H9 (cell line): ENCODE measurements at regions not wholly inside any gene's neighbourhood (a gene's known extent, or its start where the extent isn't known, plus 50 kb on each side); places are given as distances from the start of the nearest gene placed in this dataset.
A peak's percentile ranks its signal among the peaks of the same experiment; 100 is the strongest.

Experiments used
- DNase-seq: peaks from one replicate; pipeline ENCODE4 v3.0.0-alpha.2; 2017
- H2AFZ ChIP-seq: one replicate; pipeline ENCODE4 v1.6.1; 2013; ENCODE audit warnings: mild to moderate bottlenecking, low read length, control low read depth, moderate library complexity
- H2AK5ac ChIP-seq: 2 replicates; pipeline ENCODE4 v1.6.1; 2013; ENCODE audit warnings: low read length, control low read depth, mixed read lengths; ENCODE audit not compliant: insufficient read length
- H2BK120ac ChIP-seq: one replicate; pipeline ENCODE4 v1.6.1; 2013; ENCODE audit warnings: low read depth, mild to moderate bottlenecking, low read length, control low read depth, inconsistent platforms; ENCODE audit not compliant: poor library complexity, severe bottlenecking
- H2BK12ac ChIP-seq: 2 replicates; pipeline ENCODE4 v1.6.1; 2013; ENCODE audit warnings: low read length, control low read depth, mixed read lengths, low read depth; ENCODE audit not compliant: insufficient read length
- H2BK15ac ChIP-seq: 2 replicates; pipeline ENCODE4 v1.6.1; 2013; ENCODE audit warnings: low read depth, low read length, control low read depth
- H2BK20ac ChIP-seq: one replicate; pipeline ENCODE4 v1.6.1; 2013; ENCODE audit warnings: low read depth, mild to moderate bottlenecking, low read length, control low read depth, inconsistent platforms; ENCODE audit not compliant: poor library complexity, severe bottlenecking
- H2BK5ac ChIP-seq: 2 replicates; pipeline ENCODE4 v1.6.1; 2013; ENCODE audit warnings: low read length, control low read depth, mixed read lengths; ENCODE audit not compliant: insufficient read length
- H3K14ac ChIP-seq: 2 replicates; pipeline ENCODE4 v1.6.1; 2013; ENCODE audit warnings: low read length, control low read depth; ENCODE audit not compliant: insufficient read depth
- H3K18ac ChIP-seq: 2 replicates; pipeline ENCODE4 v1.6.1; 2013; ENCODE audit warnings: low read depth, mild to moderate bottlenecking, mixed read lengths, low read length, control low read depth; ENCODE audit not compliant: insufficient read length
- H3K23ac ChIP-seq: 2 replicates; pipeline ENCODE4 v1.6.1; 2013; ENCODE audit warnings: low read length, control low read depth, mixed read lengths, low read depth; ENCODE audit not compliant: insufficient read length
- H3K23me2 ChIP-seq: 2 replicates; pipeline ENCODE4 v1.6.1; 2013; ENCODE audit warnings: low read depth, mild to moderate bottlenecking, mixed read lengths, low read length, control low read depth; ENCODE audit not compliant: insufficient read length, poor library complexity, severe bottlenecking
- H3K27ac ChIP-seq: 2 replicates; pipeline ENCODE4 v1.5.1; 2013; ENCODE audit warnings: low read length, control low read depth, mixed read lengths, low read depth; ENCODE audit not compliant: insufficient read length
- H3K27me3 ChIP-seq: 2 replicates; pipeline ENCODE4 v1.6.1; 2013; ENCODE audit warnings: low read length, control low read depth, inconsistent platforms; ENCODE audit not compliant: insufficient read depth
- H3K4ac ChIP-seq: 2 replicates; pipeline ENCODE4 v1.6.1; 2013; ENCODE audit warnings: low read depth, mild to moderate bottlenecking, control low read depth, inconsistent platforms, low read length, moderate library complexity
- H3K4me1 ChIP-seq: 2 replicates; pipeline ENCODE4 v1.6.1; 2013; ENCODE audit warnings: low read length, control low read depth, inconsistent platforms; ENCODE audit not compliant: insufficient read depth
- H3K4me2 ChIP-seq: 2 replicates; pipeline ENCODE4 v1.6.1; 2013; ENCODE audit warnings: low read length, control low read depth, mixed read lengths; ENCODE audit not compliant: insufficient read length, insufficient read depth
- H3K56ac ChIP-seq: 2 replicates; pipeline ENCODE4 v1.6.1; 2013; ENCODE audit warnings: low read depth, mild to moderate bottlenecking, mixed read lengths, low read length, control low read depth; ENCODE audit not compliant: insufficient read length
- H3K79me1 ChIP-seq: 2 replicates; pipeline ENCODE4 v1.6.1; 2013; ENCODE audit warnings: low read depth, mild to moderate bottlenecking, moderate library complexity, low read length, control low read depth, inconsistent platforms; ENCODE audit not compliant: insufficient read depth, poor library complexity, severe bottlenecking
- H3K79me2 ChIP-seq: 2 replicates; pipeline ENCODE4 v1.6.1; 2013; ENCODE audit warnings: low read length, control low read depth, inconsistent platforms; ENCODE audit not compliant: insufficient read depth
- H3K9ac ChIP-seq: 2 replicates; pipeline ENCODE4 v1.6.1; 2013; ENCODE audit warnings: low read length, control low read depth, mixed read lengths; ENCODE audit not compliant: insufficient read length; ENCODE audit errors: extremely low read depth
- H3K9me3 ChIP-seq: one replicate; pipeline ENCODE4 v1.6.1; 2013; ENCODE audit warnings: low read depth, low read length, inconsistent platforms; ENCODE audit not compliant: control insufficient read depth
- H3T11ph ChIP-seq: one replicate; pipeline ENCODE4 v1.6.1; 2013; ENCODE audit warnings: mild to moderate bottlenecking, low read length, control low read depth, inconsistent platforms
- H4K20me1 ChIP-seq: one replicate; pipeline ENCODE4 v1.6.1; 2013; ENCODE audit not compliant: control insufficient read depth, insufficient read length, insufficient read depth
- H4K5ac ChIP-seq: 2 replicates; pipeline ENCODE4 v1.6.1; 2013; ENCODE audit warnings: low read depth, mild to moderate bottlenecking, mixed read lengths, low read length, control low read depth; ENCODE audit not compliant: insufficient read length
- H4K8ac ChIP-seq: replicated peaks from 2 replicates; pipeline ENCODE4 v1.6.1; 2013; ENCODE audit warnings: low read length, control low read depth, mixed read lengths, low read depth; ENCODE audit not compliant: insufficient read length
- H4K91ac ChIP-seq: 2 replicates; pipeline ENCODE4 v1.6.1; 2013; ENCODE audit warnings: low read depth, mild to moderate bottlenecking, moderate library complexity, mixed read lengths, low read length, control low read depth; ENCODE audit not compliant: insufficient read length
- H3K27ac Mint-ChIP-seq, 3 experiments: 2 replicates in 2 of 3; 3 replicates in 1 of 3; pipeline ENCODE4 v1.8.0; 2020 to 2021; ENCODE audit warnings: mixed read lengths in 3 of 3, mild to moderate bottlenecking in 1 of 3, moderate library complexity in 1 of 3
- H3K27me3 Mint-ChIP-seq: 2 replicates; pipeline ENCODE4 v1.8.0; 2021; ENCODE audit warnings: low read depth, mild to moderate bottlenecking, moderate library complexity, mixed read lengths
- H3K36me3 Mint-ChIP-seq, 3 experiments: 2 replicates in 2 of 3; 3 replicates in 1 of 3; pipeline ENCODE4 v1.8.0; 2020 to 2021; ENCODE audit warnings: low read depth in 3 of 3, mixed read lengths in 3 of 3; ENCODE audit not compliant: insufficient read depth in 1 of 3
- H3K4me1 Mint-ChIP-seq, 2 experiments: 2 replicates each; pipeline ENCODE4 v1.8.0; 2020; ENCODE audit warnings: mixed read lengths in 2 of 2
- H3K4me3 Mint-ChIP-seq, 2 experiments: 2 replicates in 1 of 2; 3 replicates in 1 of 2; pipeline ENCODE4 v1.8.0; 2020 to 2021; ENCODE audit warnings: mild to moderate bottlenecking in 2 of 2, mixed read lengths in 2 of 2, moderate library complexity in 1 of 2
- H3K9me3 Mint-ChIP-seq, 2 experiments: 2 replicates in 1 of 2; 3 replicates in 1 of 2; pipeline ENCODE4 v1.8.0; 2020; ENCODE audit warnings: mild to moderate bottlenecking in 2 of 2, mixed read lengths in 2 of 2, moderate library complexity in 1 of 2
- WGBS: extraction: QIAGEN DNeasy Blood & Tissue Kit; methylation state at CpG from one replicate; pipeline ENCODE4 v1.1.7; 2013; ENCODE audit warnings: missing lambda C conversion rate, low lambda C conversion rate, mixed read lengths; ENCODE audit not compliant: insufficient read length; ENCODE audit errors: extremely low coverage; 5-methylcytosine and 5-hydroxymethylcytosine counted together
- TF ChIP-seq, protein P1 (sequence below): fragments of 200-600 bp; sonication (generic); conservative IDR thresholded peaks from 3 replicates; pipeline ENCODE4 v1.8.0; 2021; ENCODE audit warnings: antibody characterized with exemption, mild to moderate bottlenecking

GRCh38 chrX:137263374-137263773 lies 229.6 kb upstream of the GPR101 start:
- Histone ChIP-seq H3T11ph (no peak overlapping the region), H2BK20ac (no peak overlapping the region), H2BK12ac (no peak overlapping the region), H4K5ac (no peak overlapping the region), H3K4ac (no peak overlapping the region), H3K14ac (no peak overlapping the region), H3K79me1 (no peaks in the 10 kb centered on the region), H3K27ac (no peak overlapping the region), H3K9ac (no peak overlapping the region), H2AK5ac (no peak overlapping the region), H3K4me2 (no peak overlapping the region), H3K4me1 (no peaks in the 10 kb centered on the region), H3K27me3 (no peaks in the 10 kb centered on the region), H4K20me1 (no peaks in the 10 kb centered on the region), H2BK15ac (no peak overlapping the region), H3K18ac (no peak overlapping the region), H3K23ac (no peak overlapping the region), H2BK5ac (no peak overlapping the region), H2BK120ac (no peak overlapping the region), H4K91ac (no peak overlapping the region), H3K9me3 (no peaks in the 10 kb centered on the region), H3K23me2 (no peaks in the 10 kb centered on the region), H4K8ac (no peak overlapping the region), H2AFZ (no peak overlapping the region), H3K56ac (no peak overlapping the region), H3K79me2 (no peaks in the 10 kb centered on the region)
- Mint-ChIP-seq H3K27ac (no peak overlapping the region), H3K9me3 (peaks cover 0 to 41% of the 10 kb centered on the region in 2 experiments; a peak in 4 of 5 replicates), H3K36me3 (no peaks in the 10 kb centered on the region; a peak in 1 of 7 replicates), H3K27me3 (no peaks in the 10 kb centered on the region; the same call in 1 of the 2 replicates), H3K4me3 (no peak overlapping the region), H3K4me1 (0 out of 4 replicates have a peak, but pooled peaks cover 0 to 2% of the 10 kb centered on the region in 2 experiments)
- DNase-seq, result no peak
- TF ChIP-seq, protein P1, sequence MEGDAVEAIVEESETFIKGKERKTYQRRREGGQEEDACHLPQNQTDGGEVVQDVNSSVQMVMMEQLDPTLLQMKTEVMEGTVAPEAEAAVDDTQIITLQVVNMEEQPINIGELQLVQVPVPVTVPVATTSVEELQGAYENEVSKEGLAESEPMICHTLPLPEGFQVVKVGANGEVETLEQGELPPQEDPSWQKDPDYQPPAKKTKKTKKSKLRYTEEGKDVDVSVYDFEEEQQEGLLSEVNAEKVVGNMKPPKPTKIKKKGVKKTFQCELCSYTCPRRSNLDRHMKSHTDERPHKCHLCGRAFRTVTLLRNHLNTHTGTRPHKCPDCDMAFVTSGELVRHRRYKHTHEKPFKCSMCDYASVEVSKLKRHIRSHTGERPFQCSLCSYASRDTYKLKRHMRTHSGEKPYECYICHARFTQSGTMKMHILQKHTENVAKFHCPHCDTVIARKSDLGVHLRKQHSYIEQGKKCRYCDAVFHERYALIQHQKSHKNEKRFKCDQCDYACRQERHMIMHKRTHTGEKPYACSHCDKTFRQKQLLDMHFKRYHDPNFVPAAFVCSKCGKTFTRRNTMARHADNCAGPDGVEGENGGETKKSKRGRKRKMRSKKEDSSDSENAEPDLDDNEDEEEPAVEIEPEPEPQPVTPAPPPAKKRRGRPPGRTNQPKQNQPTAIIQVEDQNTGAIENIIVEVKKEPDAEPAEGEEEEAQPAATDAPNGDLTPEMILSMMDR, result peak; percentile 43
- no CpG with 5 or more reads among the region's 3 CpGs for WGBS
